ENCODE measurements at regions not wholly inside any gene's neighbourhood (a gene's known extent, or its start where the extent isn't known, plus 50 kb on each side); places are given as distances from the start of the nearest gene placed in this dataset.

- no CpG with 5 or more reads among the region's 3 CpGs for WGBS (ENCODE audit: extremely low coverage, insufficient read length, low lambda C conversion rate)
- H3K9ac ChIP-seq (ENCODE audit: extremely low read depth, insufficient read length, low read length), result no peak overlapping the region
These were observed 109.8 kb downstream of the TOMM20 start for GRCh38 chr1:235018720-235019444.

More at GRCh38 chr1:235018720-235019444, 109.8 kb downstream of the TOMM20 start:
- H2BK15ac ChIP-seq (ENCODE audit: low read depth, low read length), result no peak overlapping the region
- H3K4ac ChIP-seq (ENCODE audit: low read depth, low read length), result no peak overlapping the region
- no peak overlapping the region for H2AFZ ChIP-seq (ENCODE audit: low read length)
- H2BK12ac ChIP-seq (ENCODE audit: insufficient read length, low read depth, low read length), result no peak overlapping the region
- TF ChIP-seq, protein P1, sequence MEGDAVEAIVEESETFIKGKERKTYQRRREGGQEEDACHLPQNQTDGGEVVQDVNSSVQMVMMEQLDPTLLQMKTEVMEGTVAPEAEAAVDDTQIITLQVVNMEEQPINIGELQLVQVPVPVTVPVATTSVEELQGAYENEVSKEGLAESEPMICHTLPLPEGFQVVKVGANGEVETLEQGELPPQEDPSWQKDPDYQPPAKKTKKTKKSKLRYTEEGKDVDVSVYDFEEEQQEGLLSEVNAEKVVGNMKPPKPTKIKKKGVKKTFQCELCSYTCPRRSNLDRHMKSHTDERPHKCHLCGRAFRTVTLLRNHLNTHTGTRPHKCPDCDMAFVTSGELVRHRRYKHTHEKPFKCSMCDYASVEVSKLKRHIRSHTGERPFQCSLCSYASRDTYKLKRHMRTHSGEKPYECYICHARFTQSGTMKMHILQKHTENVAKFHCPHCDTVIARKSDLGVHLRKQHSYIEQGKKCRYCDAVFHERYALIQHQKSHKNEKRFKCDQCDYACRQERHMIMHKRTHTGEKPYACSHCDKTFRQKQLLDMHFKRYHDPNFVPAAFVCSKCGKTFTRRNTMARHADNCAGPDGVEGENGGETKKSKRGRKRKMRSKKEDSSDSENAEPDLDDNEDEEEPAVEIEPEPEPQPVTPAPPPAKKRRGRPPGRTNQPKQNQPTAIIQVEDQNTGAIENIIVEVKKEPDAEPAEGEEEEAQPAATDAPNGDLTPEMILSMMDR (conservative IDR thresholded peaks at IDR 0.05), result no peak
- H2BK120ac ChIP-seq (ENCODE audit: low read depth, low read length, poor library complexity, severe bottlenecking), result no peak overlapping the region
- H3K9me3 Mint-ChIP-seq, result peaks cover 0 to 4% of the 10 kb centered on the region in 2 experiments; a peak in 2 of 5 replicates
- H3T11ph ChIP-seq (ENCODE audit: low read length), result no peak overlapping the region
- H3K4me2 ChIP-seq (ENCODE audit: insufficient read depth, insufficient read length, low read length), result no peak overlapping the region
- H3K79me1 ChIP-seq (ENCODE audit: insufficient read depth, low read depth, low read length, poor library complexity, severe bottlenecking), result no peaks in the 10 kb centered on the region
- no peaks in the 10 kb centered on the region for H3K36me3 Mint-ChIP-seq (ENCODE audit: insufficient read depth in 1 of 3, low read depth in 3 of 3)
- no peaks in the 10 kb centered on the region for H3K79me2 ChIP-seq (ENCODE audit: insufficient read depth, low read length)
- H3K56ac ChIP-seq (ENCODE audit: insufficient read length, low read depth, low read length), result no peak overlapping the region
- H3K14ac ChIP-seq (ENCODE audit: insufficient read depth, low read length), result no peak overlapping the region
- no peaks in the 10 kb centered on the region; the same call in 1 of the 2 replicates for H3K27me3 ChIP-seq (ENCODE audit: insufficient read depth, low read length)
- no peak overlapping the region for H3K4me3 Mint-ChIP-seq
- H2AK5ac ChIP-seq (ENCODE audit: insufficient read length, low read length), result no peak overlapping the region
- H3K27me3 Mint-ChIP-seq (ENCODE audit: low read depth), result peaks cover 7% of the 10 kb centered on the region
- no peak overlapping the region for H3K23ac ChIP-seq (ENCODE audit: insufficient read length, low read depth, low read length)
- H4K8ac ChIP-seq (replicated peaks; ENCODE audit: insufficient read length, low read depth, low read length), result no peak overlapping the region
- H3K27ac ChIP-seq (ENCODE audit: insufficient read length, low read depth, low read length), result no peak overlapping the region
- no peak overlapping the region for H4K5ac ChIP-seq (ENCODE audit: insufficient read length, low read depth, low read length)
- no peak overlapping the region for H4K91ac ChIP-seq (ENCODE audit: insufficient read length, low read depth, low read length)
- H3K4me1 ChIP-seq (ENCODE audit: insufficient read depth, low read length), result no peaks in the 10 kb centered on the region; the same call in 1 of the 2 replicates
- H3K27ac Mint-ChIP-seq, result no peak overlapping the region; a peak in 1 of 7 replicates
- no peaks in the 10 kb centered on the region for H3K9me3 ChIP-seq (ENCODE audit: control insufficient read depth, low read depth, low read length)
- DNase-seq, result no peak
- no peak overlapping the region for H2BK5ac ChIP-seq (ENCODE audit: insufficient read length, low read length)
- no peaks in the 10 kb centered on the region for H4K20me1 ChIP-seq (ENCODE audit: control insufficient read depth, insufficient read depth, insufficient read length)
- no peak overlapping the region for H3K18ac ChIP-seq (ENCODE audit: insufficient read length, low read depth, low read length)
- H3K4me1 Mint-ChIP-seq, result peaks cover 25 to 34% of the 10 kb centered on the region in 2 experiments
- H2BK20ac ChIP-seq (ENCODE audit: low read depth, low read length, poor library complexity, severe bottlenecking), result no peak overlapping the region
- H3K23me2 ChIP-seq (ENCODE audit: insufficient read length, low read depth, low read length, poor library complexity, severe bottlenecking), result no peaks in the 10 kb centered on the region

All from H9 (cell line).